ENCODE measurements at regions not wholly inside any gene's neighbourhood (a gene's known extent, or its start where the extent isn't known, plus 50 kb on each side); places are given as distances from the start of the nearest gene placed in this dataset.

DNA sequence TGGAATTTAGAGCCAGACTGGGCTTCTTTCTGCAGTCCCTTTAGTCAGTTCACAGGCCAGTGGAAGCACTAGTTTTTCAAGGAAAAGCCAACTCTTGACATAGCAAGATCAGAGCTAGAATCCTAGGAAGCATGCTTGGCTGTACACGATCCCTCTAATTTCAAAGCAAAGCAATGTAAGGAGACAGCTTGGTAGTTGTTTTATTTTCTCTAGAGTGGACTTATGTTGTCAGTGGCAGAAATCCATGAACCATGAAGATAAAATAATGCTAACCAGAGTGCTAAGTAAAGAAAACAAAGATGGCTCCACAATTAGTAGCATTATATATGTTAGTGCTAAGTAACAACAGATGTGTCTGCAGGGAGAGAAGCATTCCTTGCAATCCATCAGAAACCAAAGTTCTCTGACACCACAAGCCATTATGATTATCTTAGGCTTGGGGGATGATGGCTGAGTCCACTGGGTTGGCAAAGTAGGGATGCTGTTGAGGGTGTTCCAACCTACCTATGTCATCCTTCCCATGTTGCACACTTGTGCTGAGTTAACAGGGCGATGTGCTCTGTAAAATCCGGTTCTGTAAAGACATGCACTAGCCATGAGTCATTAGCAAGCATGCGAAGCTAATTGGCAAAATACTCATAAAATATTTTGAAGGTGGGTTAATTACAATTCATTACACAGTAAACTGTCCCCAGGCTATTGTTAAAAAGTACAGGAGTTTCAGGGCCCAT is 115.2 kb downstream of the BMP2 start:
- in situ Hi-C loops (cut with HindIII; ENCODE audit: low sequenced_read_pairs) = no loop called here

DNA sequence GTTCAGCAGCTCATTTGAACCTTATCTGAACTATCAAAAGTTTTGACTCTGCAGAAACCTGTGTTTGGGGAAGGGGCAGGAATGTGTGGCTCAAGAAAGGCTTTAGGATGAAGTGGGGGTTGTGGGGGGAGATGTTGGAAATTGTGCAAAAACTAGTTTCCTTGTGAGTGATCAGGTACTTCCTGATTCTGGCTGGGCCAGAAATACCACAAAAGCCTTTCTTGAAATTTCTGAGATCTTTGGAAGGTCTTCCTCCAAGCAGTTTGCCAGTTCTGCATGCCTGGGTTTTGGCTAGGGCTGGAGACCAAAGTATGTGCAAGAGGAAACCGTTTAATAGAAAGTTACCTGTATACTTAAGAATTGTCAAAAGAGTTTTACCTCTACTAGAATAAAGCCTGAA is 116.6 kb downstream of the BMP2 start:
- no peak for DNase-seq (ENCODE audit: low spot score)
- in situ Hi-C loops (cut with HindIII; ENCODE audit: low sequenced_read_pairs) = no loop called here

More for the DNA sequence above, 115.2 kb downstream of the BMP2 start:
- no peak for DNase-seq (ENCODE audit: low spot score)

DNA sequence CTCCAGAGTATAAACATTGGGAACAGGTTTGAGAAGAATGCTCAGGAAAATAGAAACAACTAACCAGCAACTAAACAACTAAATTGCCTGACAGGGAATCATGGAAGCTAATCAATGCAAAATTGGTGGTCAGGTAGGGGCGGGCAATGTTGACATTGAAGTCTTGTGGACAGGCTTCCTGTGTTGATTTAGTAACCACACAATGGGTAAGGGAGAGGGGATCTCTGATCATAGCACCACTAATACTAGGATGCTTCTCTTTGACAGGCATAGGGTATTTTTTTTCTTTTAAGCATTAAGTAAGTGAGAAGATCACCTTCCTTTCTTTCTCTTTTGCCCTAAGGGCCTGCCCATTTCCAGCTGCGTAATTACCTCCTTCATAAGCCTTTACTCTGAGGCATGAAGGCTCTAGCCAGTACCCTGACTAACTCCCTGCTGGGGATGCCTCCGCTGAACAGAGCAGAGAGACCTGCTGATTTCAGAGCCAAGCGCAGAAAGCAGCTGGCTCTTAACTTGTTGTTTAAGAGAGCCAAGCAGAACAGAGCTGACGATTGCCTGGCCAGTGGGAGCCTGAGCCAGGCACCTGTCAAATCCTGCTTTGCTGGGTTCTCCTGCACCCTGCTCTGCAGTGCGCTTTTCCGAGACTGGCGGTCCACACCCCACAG is 118.7 kb downstream of the BMP2 start:
- no peak for DNase-seq (ENCODE audit: low spot score)

DNA sequence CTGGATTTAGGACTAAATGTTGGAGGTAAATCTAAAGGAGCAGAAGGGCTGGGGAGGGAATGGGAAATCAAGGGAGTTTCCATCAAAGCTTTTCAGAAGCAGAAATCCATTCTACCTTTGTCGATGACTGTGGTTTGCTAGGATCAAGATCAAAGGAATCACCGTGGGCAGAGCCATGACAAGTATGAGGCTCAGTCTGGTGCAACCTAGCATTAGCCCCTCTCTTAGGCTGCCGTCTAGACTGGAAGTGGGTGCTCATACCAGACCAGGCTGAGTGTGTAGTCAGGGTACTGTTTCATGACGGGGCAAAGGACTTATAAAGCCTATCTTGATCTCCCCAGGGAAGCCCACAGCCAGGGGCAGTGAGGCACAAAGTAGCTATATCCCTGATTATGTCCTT is 120.5 kb downstream of the BMP2 start:
- in situ Hi-C loops (cut with HindIII; ENCODE audit: low sequenced_read_pairs) = no loop called here
- no peak for DNase-seq (ENCODE audit: low spot score)

More for the DNA sequence above, 118.7 kb downstream of the BMP2 start:
- in situ Hi-C loops (cut with HindIII; ENCODE audit: low sequenced_read_pairs) = no loop called here

DNA sequence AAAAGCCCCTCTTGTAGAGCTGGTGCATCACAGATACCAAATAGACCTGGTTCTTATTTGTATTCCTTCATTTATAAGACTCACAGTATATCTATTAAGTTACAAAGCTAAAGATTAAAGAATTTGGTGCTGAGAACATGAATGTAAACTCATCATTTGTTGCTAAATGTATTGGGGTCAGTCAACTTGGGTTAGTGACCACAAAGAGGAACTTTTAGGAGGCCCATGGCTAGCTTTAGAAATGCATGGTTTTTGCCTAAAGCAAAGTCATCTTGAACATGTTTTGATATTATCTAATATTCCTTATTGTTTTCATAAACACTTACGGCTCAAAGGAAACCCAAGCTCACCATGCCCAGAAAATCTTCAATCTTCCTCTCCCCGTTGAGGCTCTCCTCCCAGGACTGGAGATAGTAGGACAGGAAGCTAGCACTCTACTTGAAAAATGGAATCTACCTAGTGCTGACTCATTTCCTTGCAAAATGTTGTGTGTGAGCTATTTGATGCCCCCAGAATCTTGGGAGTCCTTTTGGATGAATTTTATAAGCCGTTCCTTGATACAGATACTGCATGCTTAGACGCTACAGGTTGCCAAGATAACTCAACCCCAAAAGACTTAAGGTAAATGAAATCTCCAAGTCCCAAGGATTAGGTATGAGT is 121.4 kb downstream of the BMP2 start:
- in situ Hi-C loops (cut with HindIII; ENCODE audit: low sequenced_read_pairs) = no loop called here
- DNase-seq (ENCODE audit: low spot score) = no peak

DNA sequence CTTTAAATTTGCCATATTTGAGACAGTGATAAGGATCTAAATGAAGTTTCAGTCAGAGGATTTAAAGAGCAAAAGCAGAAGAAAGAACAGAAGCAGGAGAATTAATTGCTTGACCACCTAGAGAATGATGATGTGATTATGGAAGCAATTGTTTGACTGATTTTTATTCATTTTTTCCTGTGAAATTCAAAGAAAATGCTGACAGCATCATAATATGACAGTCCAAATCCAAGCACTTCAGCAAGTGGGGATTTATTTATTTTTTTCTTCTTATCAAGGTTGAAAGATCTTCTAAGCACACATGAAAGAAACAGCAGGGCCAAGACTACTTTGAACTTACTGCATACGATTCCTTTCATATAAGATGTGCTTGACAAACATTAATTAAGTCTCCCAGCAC is 125.2 kb downstream of the BMP2 start:
- in situ Hi-C loops (cut with HindIII; ENCODE audit: low sequenced_read_pairs) = no loop called here
- no peak for DNase-seq (ENCODE audit: low spot score)

DNA sequence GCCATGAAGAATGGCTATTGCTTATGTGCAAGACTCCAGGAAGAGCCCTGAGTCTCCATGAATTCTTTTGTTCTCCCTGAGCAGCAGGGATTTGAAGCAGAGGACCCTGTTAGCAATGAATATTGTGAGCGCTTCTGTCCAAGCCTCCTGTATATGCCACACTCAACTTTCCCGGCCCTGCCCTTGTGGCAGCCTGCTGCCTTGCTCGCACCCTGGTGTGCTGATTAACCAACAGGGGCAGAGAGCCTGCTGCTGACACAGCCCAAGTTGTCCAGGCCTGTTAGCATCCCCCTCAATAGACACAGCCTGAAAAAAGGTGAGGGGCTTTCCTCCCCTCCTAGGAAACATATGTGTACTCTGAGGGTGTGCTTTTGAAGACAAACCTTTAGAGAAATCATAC is 131.4 kb downstream of the BMP2 start:
- DNase-seq (ENCODE audit: low spot score) = no peak
- in situ Hi-C loops (cut with HindIII; ENCODE audit: low sequenced_read_pairs) = no loop called here

DNA sequence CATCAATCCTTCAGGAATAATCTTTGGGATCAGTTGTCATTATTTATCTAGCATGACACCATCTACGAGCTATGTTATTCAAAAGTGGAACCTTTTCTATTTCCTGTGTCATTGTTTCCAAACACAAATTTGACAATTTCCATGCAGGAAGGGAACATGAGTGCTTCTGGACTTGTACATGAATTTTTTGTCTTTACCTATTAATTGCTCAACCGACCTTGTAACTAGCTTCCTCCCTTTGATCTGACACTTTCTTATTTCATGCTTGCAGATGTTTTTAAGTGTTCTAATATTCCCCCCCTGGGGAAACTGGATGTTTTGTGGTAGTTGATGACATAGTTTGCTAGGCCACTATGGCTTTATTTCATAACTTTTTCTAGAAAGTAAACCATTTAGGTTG is 139.4 kb downstream of the BMP2 start:
- DNase-seq (ENCODE audit: low spot score) = no peak
- in situ Hi-C loops (cut with HindIII; ENCODE audit: low sequenced_read_pairs) = no loop called here

DNA sequence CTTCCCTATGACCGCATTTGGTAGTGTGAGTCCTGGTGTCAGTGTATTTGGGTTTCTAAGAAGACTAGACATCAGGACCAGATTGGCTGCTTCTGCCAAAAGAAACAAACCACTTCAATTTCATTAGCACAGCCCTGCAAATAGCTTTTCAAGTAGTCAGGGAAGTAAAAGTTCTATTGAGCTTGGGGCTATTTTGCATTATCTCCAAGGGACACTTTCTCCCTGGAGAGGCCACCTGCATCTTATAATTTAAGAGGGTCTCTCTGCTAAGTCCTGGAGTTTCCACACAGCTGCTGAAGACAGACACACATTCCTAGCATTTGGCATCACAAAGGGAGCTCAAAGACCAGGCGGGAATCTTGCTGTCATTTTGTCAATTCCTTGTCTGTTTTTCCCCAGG is 141.2 kb downstream of the BMP2 start:
- in situ Hi-C loops (cut with HindIII; ENCODE audit: low sequenced_read_pairs) = no loop called here
- DNase-seq (ENCODE audit: low spot score) = no peak

DNA sequence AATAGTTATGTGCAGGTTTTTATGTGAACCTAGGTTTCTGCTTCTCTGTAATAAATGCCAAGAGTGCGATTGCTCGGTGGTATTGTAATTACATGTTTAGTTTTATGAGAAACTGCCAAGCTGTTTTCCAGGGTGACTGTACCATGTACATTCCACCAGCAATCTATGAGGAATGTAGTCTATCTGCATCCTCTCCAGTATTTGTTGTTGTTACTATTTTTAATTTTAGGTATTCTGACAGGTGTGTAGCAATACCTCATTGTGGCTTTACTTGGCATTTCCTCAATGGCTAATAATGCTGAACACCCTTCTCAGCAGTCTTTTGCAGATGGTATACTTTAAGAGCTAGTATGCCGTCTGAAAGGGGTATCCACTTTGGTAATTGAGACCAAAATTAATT is 142.1 kb downstream of the BMP2 start:
- in situ Hi-C loops (cut with HindIII; ENCODE audit: low sequenced_read_pairs) = no loop called here
- no peak for DNase-seq (ENCODE audit: low spot score)

DNA sequence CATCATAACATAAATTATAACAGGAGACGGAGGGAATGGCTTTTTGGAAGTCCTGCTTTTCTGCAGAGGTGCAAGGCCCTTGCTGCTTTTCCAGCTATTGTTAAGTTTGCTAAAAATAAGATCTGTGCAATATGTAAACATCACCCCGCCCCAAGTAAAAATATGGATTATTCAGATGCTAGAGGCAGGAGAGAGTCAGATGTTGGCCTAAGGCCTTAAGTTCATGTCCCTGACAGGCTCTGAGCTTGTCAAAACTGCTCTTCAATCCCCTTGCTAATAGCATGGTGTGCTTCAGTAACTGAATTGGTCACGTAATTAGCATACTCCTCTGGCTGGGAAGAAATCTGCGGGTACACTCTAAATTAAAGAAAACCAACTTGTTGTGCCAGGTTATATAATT is 147.5 kb downstream of the BMP2 start:
- in situ Hi-C loops (cut with HindIII; ENCODE audit: low sequenced_read_pairs) = no loop called here
- no peak for DNase-seq (ENCODE audit: low spot score)

DNA sequence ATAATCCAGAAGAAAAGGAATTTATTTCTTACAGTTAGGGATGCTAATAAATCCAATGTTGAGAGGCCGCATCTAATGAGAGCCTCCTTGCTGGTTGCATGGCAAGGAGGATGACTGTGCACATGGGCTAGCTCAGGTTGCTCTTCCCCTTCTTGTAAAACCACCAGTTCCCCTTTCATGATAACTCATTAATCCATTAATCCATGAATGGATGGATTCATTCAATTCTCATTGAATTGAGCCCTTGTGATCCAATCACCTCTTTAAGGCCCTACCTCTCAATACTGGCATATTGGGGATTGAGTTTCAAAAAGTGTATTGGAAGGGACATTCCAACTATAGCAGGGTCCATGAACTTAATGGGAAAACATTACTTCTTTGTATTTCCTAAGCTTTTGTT is 149.5 kb downstream of the BMP2 start:
- in situ Hi-C loops (cut with HindIII; ENCODE audit: low sequenced_read_pairs) = no loop called here

DNA sequence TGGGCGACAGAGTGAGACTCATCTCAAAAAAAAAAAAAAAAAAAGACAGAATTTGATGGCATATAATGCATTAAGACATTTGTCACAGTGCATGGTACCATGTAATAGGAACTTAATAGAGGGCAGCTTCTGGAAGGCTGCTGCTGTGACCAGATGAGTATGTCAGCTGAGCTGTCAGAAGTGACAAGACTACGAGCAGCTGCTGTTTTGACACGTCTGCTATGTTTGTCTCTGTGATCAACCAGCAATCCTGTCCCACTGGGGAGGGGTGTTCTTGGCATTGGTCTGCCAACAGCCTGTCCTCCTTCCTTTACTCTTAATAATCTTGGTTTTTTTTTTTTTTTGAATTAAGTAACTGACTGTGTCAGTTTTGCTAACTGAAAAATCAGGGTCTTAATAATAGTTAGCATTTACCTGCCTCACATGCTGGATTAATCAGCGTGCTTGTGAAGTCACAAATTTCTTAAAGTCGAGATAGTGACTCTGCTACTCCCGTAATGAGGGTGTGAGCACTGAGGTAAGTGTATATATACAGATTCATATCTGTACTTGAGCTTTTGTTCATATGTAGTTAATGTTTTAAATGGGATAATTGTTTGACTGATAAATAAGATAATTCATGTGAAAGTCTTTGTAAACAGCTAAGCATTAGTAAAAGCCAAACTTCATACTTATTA is 152.4 kb downstream of the BMP2 start:
- in situ Hi-C loops (cut with HindIII; ENCODE audit: low sequenced_read_pairs) = no loop called here
- no peak for DNase-seq (ENCODE audit: low spot score)

More for the DNA sequence above, 149.5 kb downstream of the BMP2 start:
- no peak for DNase-seq (ENCODE audit: low spot score)

DNA sequence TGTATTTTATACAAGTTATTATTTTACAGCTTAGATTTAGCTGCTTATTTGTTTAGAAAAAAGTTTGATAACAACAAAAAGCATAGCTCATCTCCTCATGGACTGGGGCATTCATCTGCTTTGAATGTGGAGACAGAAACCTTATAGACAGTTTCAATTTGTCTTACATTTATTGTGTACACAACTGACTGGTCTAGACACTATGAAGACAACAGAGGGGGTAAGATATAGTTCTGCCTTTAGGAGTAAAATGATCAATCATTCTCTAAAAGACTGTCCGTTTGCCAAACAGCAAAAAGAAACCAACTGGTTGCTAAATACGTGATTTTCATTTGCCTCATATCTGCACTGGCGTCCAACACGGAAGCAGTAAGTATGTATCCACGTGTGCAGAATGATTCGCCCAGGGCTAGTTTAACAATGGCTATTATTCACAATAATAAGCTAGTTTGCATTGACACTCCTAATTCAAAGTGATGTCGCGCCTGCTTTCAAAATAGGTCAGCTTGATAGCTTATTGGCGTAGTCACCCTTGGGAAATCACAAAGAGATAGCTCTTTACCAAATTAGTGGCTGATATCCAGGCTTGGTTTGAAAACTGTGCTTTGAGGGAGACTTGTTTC is 153.6 kb downstream of the BMP2 start:
- no peak for DNase-seq (ENCODE audit: low spot score)

DNA sequence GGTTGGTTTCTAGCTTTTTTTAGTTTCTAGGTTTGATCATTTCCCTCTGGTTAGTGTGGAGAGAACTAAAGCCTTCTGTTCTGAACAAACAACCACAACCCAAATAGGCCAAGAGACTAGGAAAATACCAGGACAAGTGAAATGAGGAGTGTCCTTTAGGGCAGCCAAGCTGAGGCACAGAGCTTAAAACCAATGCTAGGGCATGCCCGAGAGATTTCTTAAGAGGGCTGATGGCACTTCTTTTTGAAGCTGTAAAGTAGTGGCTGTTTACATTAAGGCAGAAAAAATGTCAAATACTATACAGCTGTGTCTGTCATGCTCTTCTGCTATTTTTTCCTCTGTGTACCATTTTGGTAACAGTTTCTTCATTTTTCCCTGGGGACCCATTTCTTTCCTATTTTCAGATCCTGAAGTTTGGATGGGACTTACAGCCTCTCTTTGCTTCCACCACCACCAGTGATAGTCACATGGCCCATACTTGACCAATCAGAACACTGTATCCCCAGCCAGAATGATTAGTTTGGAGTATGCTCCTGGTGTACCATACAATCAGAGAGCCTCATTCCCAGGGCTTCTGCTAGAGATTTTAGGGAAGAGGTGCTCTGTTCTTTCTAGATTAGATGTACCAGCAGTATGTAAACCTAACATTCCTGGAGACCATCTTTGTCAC is 154.4 kb downstream of the BMP2 start:
- in situ Hi-C loops (cut with HindIII; ENCODE audit: low sequenced_read_pairs) = no loop called here
- DNase-seq (ENCODE audit: low spot score) = no peak

More for the DNA sequence above, 153.6 kb downstream of the BMP2 start:
- in situ Hi-C loops (cut with HindIII; ENCODE audit: low sequenced_read_pairs) = no loop called here

DNA sequence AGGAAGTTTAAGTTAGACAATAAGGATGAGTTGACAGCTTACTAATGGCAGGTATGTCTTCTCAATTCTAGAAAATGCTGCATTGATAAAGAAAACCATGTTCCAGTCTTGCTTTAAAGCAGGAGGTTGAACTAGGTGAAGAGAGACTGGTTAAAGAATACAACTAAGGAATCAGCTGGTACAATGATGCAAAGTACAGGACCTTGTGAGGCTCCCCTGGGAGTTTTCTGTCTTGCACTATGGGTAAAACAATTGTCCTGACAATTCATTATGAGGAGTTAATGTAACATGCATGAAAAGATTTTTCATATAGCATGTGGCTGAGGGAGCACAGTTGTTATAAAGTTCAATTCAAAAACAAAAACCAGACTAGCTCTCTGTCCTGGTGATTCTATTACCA is 157.2 kb downstream of the BMP2 start:
- no peak for DNase-seq (ENCODE audit: low spot score)
- in situ Hi-C loops (cut with HindIII; ENCODE audit: low sequenced_read_pairs) = no loop called here

DNA sequence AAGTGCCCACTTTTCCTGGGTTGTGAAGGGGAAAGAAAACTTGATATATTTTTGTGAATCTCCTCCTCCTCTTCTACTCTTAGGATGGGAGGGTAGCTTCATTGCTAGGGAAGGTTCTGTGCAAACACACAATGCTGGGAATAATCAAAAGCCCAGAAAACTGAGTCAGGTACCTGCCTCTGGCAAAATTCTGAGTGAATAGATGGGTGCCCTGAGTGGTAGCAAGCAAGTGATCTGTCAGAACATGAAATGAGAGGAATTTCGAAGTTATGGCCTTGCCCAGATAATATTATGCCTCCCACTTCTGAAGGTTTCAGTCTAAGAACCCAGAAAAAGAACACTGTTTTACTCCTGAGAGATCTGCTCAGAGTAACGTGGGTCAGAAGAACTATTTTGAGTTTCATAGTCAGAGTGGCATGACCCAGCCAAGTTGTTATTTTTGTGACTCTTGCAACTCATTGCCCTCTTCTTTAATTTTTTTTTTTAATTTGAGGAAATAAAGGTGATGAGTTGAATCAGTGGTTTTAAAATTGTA is 158.3 kb downstream of the BMP2 start:
- in situ Hi-C loops (cut with HindIII; ENCODE audit: low sequenced_read_pairs) = no loop called here
- no peak for DNase-seq (ENCODE audit: low spot score)

DNA sequence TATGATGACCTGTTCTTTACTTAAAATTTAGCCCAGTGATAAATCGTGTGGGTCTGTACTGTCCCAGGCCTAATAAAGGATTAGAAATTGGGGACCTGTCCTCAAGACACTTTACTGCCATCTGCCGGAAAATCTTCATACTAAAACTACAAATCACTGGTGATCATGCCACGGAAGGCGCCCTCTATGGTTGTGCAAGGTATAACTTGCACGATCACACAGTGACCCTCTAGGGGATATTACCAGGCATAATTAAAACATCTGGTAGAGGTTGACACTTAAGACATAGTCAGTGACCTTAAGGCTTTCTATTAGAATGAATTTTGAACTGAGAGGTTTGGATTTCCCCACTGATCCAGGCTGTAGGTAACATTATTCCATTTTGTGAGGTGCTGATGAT is 172.6 kb downstream of the BMP2 start:
- no peak for DNase-seq (ENCODE audit: low spot score)
- in situ Hi-C loops (cut with HindIII; ENCODE audit: low sequenced_read_pairs) = no loop called here

DNA sequence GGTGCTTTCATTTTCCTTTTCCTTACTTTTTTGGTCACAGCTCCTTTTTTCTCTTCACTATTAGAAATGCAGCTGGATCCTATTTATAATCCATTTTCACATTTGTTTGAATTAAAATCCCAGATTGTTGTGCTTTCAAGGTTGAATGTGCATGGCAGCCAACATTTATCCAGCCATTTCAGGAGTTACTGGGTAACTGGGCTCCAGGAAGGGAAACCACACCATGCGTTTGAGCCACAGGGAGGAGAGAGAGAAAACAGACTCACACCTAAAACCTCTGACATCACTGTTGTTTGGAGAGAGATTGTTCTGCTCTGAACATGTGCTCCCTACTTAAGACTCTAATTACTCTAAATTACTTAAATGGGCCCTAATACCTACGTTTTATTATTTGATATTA is 173.4 kb downstream of the BMP2 start:
- in situ Hi-C loops (cut with HindIII; ENCODE audit: low sequenced_read_pairs) = no loop called here

More for the DNA sequence above, 173.4 kb downstream of the BMP2 start:
- no peak for DNase-seq (ENCODE audit: low spot score)
